Fibroblast of pulmonary artery (primary cell): ENCODE measurements at regions not wholly inside any gene's neighbourhood (a gene's known extent, or its start where the extent isn't known, plus 50 kb on each side); places are given as distances from the start of the nearest gene placed in this dataset.

Source experiments
- DNase-seq: peaks from one replicate; pipeline ENCODE4 v3.0.0-alpha.2; 2010; ENCODE audit warnings: low read depth
- H3K4me3 ChIP-seq: replicated peaks from 2 replicates; pipeline ENCODE4 v1.5.1; 2011; ENCODE audit warnings: low read depth, mild to moderate bottlenecking, control low read depth, low read length, moderate library complexity
- TF ChIP-seq, protein P1 (sequence below): IDR thresholded peaks from 2 replicates; pipeline ENCODE4 v1.5.1; 2011; ENCODE audit warnings: mild to moderate bottlenecking, control low read depth, low read length, inconsistent platforms; ENCODE audit errors: missing control alignments

DNA sequence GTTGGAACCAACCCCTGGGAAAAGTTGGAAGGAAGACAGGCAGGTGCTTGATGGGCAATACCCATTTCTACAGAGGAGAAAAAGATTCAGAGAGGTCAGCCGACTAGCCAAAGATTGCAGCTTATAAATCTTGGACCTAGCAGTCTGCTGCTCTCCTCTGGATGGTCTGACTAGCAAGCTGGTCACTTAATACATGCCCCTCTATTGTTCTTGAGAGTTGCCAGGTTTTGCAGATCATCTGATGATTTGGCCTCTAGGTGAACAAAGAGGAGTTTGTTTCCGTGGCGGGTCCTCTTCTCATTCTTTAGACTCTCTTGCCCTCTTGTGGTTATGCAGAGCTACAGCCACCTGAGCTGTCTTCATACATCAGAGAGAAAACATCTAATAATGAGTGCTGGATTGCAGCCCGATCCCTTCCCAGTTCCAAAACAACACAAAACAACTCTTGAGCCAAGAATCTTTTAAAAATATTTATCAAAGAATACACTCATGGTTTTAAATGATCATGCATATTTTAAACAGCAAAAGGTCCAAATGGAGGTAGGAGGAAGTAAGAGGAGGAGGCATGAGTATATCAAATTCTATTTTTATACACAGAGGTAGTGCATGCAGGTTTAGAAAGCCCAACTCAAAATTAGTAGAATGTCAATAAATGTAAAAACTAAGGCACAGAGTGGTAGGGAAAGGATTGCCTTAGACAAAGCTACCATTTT is 115.7 kb downstream of the SLC30A10 start:
- TF ChIP-seq, protein P1, sequence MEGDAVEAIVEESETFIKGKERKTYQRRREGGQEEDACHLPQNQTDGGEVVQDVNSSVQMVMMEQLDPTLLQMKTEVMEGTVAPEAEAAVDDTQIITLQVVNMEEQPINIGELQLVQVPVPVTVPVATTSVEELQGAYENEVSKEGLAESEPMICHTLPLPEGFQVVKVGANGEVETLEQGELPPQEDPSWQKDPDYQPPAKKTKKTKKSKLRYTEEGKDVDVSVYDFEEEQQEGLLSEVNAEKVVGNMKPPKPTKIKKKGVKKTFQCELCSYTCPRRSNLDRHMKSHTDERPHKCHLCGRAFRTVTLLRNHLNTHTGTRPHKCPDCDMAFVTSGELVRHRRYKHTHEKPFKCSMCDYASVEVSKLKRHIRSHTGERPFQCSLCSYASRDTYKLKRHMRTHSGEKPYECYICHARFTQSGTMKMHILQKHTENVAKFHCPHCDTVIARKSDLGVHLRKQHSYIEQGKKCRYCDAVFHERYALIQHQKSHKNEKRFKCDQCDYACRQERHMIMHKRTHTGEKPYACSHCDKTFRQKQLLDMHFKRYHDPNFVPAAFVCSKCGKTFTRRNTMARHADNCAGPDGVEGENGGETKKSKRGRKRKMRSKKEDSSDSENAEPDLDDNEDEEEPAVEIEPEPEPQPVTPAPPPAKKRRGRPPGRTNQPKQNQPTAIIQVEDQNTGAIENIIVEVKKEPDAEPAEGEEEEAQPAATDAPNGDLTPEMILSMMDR, result peak; percentile 91
- peak; percentile 82 for DNase-seq
- no peak overlapping the region for H3K4me3 ChIP-seq

DNA sequence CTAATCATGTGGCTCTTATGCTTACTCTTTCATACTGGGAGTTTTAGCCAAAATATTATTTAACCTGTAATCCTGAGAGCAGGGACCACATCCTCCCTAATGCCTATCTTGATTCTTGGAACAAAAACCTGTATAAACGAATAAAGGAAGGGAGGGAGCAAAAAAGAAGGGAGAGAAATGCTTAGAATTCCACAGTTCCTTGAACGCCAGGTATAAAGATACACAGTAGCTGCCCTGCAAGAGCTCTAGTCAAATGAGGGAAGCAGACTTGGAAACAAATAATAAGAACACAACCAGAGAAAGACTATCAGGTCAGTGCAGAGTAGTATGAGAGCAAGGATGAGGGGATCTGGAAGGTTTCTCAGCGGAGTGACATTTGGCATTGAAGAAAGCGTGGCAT is 116.3 kb downstream of the SLC30A10 start:
- no peak for DNase-seq
- H3K4me3 ChIP-seq, result no peak overlapping the region
- TF ChIP-seq, protein P1, result no peak

DNA sequence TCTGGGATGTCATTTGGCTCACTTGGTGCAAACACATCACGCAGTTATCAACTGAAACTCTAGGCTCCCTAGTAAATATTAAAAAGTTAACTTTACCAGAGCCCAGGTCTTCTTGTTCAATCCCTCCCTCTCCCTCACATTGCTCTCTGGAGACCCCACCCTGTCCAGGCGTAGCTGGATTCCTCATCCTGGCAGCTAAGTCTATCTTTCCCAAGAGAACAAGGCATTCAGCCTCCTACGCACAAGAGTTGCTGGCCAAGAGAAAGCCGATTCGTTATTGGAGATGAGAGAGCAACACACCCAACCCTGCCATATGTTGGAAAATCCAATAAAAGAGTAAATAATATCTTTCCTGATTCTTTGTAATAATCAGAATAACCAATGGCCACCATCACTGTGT is 117.9 kb downstream of the SLC30A10 start:
- TF ChIP-seq, protein P1, result no peak
- DNase-seq, result peak; percentile 44
- H3K4me3 ChIP-seq, result no peak overlapping the region

DNA sequence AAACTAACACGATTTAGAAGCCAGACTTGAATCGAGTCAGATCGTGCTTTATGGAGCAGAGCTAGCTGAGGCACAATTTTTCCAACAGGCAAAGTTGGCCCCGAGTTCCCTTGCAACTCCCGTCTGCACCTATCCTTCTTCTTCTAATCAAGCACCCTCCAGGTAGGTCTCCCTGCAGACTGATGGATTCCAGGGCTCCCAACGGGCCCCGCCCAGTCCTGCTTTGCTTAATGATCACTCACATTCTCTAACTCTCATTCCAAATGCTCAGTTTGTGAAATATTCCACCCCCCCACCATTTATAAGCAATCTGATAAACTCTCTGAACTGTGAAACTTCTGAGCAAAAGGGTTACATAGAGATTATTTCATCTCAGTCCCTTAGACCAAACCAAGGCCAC is 119.6 kb downstream of the SLC30A10 start:
- H3K4me3 ChIP-seq, result no peak overlapping the region
- TF ChIP-seq, protein P1, result no peak
- no peak for DNase-seq

DNA sequence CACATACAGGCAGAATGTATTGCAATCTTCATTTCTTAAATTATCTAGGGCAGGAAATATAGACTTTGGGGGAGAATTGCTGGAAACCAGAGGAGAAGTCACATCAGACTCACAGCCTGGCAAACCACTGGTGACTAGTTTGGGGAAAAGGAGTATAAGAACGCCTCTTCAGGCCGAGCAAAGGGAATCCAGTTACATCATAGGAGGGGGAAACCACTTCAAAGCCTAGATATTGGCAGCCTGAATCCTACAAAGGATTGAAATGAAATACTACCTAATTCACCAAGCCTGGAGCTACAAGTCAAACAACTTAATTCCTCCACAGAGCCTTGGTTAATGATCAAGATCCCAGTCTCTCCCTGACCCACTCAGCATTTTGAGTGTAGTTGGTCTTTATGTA is 121.7 kb downstream of the SLC30A10 start:
- TF ChIP-seq, protein P1, result no peak
- DNase-seq, result no peak
- H3K4me3 ChIP-seq, result no peak overlapping the region

DNA sequence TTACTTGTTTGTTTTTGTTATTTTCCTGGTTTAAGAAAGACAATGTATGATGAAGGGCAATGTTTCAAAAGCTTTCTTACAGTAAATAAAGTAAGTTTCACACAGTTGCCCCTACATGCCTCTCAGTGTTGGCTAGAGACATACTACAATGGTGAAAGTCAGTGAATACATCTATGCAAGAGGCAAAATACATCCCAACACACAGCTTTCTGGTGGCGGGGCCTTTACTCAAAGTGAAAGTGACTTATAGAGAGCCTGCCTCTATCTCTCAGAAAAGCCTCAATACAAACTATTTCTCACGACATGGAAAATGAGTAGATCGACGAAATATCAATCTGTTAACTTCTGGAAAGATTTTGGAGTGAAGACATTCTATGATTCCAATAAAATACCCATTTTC is 122.3 kb downstream of the SLC30A10 start:
- H3K4me3 ChIP-seq, result no peak overlapping the region
- TF ChIP-seq, protein P1, result no peak
- DNase-seq, result no peak

DNA sequence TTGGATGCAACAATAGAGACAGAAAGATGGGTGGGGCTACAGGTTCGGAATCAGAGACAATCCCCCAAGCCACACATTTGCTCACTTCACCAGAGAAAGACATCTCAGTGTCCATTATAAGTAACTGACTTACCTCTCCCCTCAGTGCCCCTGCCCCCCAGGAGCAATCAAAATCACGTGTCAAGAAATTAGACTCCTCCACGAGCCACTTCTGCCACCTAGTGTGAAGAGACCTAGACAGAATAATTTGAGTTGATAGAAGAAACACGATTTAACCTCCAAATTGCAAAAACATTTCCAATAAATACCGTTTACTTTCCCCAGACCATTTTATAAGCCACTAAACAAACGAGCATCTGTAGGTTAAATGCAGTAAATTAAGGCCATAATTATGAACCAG is 123.2 kb downstream of the SLC30A10 start:
- TF ChIP-seq, protein P1, result peak; percentile 15
- no peak for DNase-seq
- no peak overlapping the region for H3K4me3 ChIP-seq
